Stimulated activated CD4-positive, alpha-beta T cell treated with anti-CD3 and anti-CD28 coated beads, Interleukin-2, amount 100 ng/mL, for 24 hours (primary cell): ENCODE measurements at regions not wholly inside any gene's neighbourhood (a gene's known extent, or its start where the extent isn't known, plus 50 kb on each side); places are given as distances from the start of the nearest gene placed in this dataset.

Experiments used
- DNase-seq, 2 donors: peaks; one replicate each; pipeline ENCODE4 v3.0.0-alpha.2; 2020

DNA sequence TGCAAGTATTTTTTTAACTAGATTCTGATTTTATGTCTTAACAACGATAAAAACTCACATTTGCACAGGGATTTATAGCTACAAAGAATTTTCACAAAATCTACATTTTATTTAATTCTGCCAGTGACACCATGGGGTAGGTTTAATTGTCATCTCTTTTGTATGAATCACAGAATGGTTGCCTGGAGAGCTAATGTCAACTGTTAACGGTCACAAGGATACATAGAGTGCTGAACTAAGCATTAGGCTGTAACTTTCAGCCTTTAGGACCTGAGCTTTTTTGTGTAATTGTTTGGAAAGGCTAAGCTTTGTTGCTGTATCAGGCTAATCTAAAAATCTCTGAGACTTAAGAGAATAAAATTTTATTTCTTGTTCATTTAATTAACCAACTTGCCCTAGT, 465.3 kb upstream of the TBX3 start:
- DNase-seq, result no peak

DNA sequence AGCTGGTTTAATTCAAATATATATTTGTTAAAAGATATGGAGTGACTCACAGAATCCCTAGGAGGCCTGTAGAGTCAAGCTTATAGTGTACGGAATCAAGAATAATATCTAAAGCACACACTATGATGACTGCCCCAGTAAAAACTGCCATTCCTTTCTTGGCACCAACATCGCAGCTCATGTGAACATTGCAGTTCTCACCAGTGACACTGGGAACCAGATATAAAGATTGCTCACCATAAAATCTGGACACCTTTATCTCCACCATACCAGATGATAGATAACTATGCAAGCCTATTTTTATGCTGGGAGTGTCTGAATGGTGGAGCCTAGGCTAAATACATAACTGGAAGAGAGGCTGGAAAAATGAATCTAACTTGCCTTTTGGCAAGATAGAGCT, 463.9 kb upstream of the TBX3 start:
- no peak for DNase-seq

GRCh38 chr12:115146453-115146852, 462.5 kb upstream of the TBX3 start:
- no peak for DNase-seq

DNA sequence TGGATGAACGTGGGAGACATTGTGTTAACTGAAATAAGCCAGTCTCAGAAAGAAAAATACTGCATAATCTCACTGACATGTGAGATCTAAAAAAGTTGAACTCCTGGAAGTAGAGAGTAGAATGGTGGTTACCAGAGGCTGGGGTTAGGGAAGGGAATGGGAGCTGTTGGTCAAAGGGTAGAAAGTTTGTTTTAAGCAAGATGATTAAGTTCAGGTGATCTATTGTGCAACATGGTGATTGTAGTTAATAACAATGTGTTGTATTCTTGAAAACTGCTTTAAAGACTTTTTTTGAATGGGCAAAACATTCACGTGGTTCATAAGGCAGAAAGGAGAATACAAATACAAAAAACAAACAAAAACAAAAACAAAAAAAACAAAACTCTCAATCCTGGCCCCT, 460.4 kb upstream of the TBX3 start:
- DNase-seq, result no peak

- DNase-seq, result no peak
These were observed 457.1 kb upstream of the TBX3 start for GRCh38 chr12:115140981-115141655.

DNA sequence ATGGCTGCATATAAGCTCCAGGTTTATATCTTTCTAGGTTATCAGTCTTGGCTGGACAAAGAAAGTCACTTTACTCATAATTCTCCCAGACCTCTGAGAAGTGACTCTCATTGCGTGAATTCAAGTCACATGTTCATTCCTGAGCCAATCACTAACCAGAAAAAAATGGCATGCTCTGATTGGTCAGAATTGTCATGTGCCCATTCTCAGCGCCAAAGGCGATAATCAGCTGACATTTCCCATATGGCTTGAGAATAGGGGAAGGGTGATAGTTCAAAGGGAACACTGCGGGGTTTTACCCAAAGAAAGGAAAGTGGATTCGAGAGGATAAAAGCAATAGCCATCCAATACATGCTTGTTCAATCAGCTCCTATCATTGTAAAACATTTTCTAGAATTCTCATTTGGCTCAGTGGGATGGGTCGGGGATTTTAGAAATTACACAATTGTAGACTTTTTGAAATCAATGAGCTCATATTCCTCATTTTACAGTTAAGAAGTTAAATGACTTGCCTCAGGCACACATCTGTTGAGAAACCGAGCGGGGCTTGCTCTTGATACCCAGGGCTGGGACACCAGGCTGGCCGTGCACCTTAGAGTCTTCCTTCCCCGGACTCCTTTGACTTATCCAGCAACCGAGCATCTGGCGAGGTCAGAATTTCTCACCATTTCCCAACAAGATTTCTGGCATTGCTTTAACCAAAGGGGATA, 454.0 kb upstream of the TBX3 start:
- no peak for DNase-seq

- no peak for DNase-seq
These were observed 451.8 kb upstream of the TBX3 start for GRCh38 chr12:115135800-115136211.

DNA sequence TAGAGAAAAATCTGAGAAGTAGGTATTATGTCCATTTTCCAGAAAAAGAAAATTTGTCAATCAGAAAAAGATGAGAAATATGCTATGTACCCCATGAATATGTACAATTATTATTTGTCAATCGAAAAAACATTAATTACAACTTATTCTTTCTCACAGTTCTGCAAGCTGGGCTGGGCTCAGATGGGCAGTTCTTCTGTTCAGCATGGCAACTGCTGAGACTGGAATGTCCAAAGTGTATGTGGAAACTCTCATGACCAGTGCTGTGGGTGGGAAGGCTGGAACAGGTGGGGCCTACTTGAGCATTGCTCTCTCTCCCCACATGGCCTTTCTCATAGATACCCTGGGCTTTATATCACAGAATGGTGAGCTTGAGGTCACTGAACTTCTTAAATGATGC, 450.3 kb upstream of the TBX3 start:
- DNase-seq, result no peak

DNA sequence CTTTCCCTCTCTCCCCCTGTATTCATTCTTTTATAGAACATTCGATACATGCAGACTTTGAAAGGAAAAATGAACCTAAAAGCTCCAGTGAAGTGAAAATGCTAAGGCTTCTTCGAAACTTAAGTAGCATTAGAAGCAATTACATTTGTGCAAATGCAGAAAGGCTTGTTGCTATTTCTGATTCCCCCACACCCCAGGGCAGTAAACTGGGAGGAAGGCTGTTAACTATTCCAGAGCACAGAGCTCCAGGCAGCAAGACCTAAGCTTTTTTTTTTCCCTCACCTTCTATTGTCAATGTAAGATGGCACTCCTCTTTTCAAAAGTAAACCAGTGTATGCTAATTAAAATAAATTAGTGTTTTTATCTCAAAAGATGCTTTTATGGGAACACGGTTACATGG, 448.9 kb upstream of the TBX3 start:
- no peak for DNase-seq

DNA sequence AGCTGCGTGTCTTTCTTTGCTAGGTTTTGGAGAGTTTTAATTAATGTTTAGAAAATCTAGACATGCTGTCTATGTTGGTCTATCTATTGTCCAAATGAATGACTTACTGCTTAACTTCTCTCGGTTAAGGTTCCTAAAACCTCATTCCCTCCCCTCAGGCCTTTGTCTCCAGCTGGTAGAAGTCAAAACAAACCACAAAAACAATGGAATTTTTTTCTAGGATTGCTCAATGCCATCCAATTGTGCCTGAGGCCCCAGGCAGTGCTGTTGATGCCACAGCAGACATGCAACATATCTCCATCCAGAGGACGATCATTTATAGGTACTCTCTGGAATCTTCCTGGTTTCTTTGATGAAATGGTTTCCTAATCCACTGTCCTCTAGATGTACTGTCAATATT, 448.2 kb upstream of the TBX3 start:
- no peak for DNase-seq

DNA sequence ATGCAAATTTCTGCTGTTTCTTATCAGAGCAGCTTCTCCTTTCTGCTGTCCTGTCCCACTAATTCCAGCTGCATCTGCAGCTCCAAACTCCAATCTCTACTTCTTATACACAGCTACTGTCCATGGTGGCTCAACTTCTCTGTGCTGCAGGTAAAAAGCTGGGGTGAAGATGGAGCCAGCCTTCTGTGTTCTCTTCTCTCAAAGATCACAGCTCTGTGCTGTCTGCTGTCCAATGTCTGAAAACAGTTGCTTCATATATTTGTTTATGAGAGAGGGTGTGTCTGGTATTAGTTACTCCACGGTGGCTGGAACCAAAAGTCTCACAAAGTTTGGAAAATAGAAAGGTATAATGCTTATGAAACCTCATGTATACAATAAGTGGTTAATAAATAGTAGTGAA, 445.8 kb upstream of the TBX3 start:
- no peak for DNase-seq

DNA sequence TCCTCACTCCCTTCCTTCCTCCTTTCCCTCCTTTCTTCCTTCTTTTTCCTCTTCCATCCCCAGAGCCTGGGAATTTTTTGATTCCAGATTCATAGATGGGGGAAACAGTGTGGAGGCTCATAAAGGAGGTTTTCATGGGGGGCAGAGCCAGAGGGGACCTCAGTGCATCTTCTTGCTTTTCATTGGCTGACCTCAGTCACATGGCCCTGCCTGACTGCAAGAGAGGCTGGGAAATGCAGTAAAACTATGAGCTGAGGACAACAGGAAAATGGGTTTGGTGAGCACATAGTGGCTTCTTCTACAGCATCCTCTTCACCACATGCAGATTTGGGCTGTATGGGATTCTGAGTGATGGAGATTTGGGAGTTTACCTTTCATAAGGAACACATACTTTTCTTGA, 437.1 kb upstream of the TBX3 start:
- no peak for DNase-seq

DNA sequence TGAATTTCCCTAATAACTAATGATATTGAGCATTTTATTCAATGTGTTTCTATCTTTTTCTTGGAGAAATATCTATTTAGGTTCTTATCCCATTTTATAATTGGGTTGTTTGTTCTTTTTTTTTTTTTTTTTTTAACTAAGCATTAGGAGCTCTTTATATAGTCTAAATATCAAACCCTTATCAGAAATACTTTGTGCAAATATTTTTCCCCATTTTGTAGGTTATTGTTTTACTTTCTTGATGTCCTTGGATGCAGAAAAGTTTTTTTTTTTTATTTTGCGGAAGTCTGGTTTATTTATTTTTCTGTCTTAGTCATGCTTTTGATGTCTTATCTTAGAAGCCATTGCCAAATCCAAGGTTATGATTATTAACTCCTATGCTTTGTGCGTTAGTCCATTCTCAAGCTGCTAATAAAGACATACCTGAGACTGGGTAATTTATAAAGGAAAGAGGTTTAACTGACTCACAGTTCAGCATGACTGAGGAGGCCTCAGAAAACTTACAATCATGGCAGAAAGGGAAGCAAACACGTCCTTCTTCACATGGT, 434.3 kb upstream of the TBX3 start:
- no peak for DNase-seq

DNA sequence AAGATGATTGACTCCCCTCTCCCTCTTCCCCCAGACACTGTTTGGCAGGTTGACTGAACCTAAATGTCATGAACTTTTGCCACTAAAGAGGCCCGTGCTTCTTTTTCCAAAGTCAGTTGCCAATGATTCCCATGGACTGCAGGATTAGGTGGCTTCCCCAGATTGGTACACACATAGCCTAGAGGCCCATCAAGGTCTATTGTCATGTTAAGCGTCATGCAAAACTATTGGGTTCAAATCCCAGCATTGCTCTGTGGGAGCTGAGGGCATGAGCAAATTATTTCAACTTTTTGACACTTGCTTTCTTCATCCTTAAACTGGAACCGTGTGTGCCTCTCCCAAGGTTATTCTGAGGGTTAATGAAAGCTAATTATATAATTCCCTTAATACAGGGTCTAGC, 430.2 kb upstream of the TBX3 start:
- no peak for DNase-seq

DNA sequence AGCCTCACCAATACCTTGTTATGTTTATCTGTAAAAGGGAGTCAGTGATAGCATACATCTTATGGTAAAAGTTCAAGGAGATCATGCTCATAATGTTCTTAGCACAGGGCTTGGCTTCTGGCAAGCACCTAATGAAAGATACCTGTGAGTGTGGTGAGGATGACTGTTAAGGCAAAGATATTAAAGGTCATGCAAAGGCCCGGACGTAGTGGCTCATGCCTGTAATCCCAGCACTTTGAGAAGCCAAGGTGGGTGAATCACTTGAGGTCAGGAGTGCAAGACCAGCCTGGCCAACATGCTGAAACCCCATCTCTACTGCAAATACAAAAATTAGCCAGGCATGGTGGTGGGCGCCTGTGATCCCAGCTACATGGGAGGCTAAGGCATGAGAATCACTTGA, 425.9 kb upstream of the TBX3 start:
- no peak for DNase-seq

- DNase-seq, result no peak
These were observed 424.4 kb upstream of the TBX3 start for GRCh38 chr12:115108129-115109100.

DNA sequence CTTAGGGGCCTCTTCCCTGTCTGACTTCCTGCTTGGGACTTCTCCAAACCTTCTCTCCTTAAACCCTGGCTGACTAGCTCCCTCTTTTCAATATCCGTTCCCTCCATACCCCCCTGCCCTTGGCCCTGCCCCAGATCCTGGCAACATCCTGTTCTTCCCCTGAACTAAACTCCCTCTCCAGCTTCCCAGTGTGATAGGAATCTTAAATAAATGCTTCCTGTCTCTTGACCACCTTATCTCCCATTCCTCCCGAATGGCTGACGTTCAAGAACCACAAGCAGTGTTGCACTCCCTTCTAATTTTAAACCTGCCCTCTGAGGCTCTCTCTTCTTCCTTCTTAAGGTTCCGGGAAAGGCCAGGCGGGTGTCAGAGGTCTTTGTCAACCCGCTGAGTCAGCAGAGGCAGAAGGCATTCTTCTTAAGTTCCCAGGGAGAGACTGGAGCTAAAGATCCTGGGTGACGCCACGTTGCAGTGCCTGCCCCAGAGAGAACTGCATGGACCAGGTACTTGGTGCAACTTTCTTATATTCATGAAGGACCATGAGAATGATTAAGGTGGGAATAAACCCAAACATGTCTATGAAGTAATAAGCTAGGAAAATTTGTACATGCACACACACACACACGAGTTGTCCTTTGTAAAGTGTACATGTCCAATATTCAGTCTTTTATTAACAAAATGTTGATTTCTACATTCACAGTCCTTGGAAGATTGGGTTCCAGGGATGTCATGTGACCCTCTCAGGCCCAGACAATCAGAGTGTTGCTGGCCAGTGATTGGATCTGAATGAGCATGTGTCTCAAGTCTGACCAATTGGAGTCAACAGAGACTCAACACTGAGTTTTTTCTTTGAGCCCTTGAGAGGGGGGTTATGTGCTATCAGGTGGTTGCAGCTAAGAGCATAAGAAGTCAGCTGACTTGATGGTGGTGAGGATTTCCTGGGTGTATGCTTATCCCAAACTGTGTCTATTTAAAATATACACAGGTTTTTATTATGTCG, 420.2 kb upstream of the TBX3 start:
- no peak for DNase-seq

- DNase-seq, result no peak
These were observed 418.5 kb upstream of the TBX3 start for GRCh38 chr12:115102450-115102849.

DNA sequence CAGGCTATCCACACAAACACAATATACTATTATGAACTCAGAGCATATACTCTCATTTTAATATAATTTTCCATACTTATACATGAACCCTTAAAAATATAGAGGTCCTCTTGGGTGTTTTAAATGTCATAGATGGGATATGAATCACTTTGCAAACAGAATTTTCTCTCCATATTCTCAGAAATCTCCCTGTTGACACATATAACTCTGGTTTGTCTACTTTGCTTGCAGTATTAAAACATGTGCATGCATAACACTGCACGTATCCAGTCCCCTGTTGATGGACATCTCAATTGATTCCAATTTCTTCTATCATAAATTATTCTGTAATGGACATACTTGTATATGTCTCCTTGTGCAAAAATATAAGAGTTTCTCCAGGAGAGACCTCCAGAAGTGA, 417.5 kb upstream of the TBX3 start:
- no peak for DNase-seq

- no peak for DNase-seq
These were observed 413.4 kb upstream of the TBX3 start for GRCh38 chr12:115097416-115097815.

DNA sequence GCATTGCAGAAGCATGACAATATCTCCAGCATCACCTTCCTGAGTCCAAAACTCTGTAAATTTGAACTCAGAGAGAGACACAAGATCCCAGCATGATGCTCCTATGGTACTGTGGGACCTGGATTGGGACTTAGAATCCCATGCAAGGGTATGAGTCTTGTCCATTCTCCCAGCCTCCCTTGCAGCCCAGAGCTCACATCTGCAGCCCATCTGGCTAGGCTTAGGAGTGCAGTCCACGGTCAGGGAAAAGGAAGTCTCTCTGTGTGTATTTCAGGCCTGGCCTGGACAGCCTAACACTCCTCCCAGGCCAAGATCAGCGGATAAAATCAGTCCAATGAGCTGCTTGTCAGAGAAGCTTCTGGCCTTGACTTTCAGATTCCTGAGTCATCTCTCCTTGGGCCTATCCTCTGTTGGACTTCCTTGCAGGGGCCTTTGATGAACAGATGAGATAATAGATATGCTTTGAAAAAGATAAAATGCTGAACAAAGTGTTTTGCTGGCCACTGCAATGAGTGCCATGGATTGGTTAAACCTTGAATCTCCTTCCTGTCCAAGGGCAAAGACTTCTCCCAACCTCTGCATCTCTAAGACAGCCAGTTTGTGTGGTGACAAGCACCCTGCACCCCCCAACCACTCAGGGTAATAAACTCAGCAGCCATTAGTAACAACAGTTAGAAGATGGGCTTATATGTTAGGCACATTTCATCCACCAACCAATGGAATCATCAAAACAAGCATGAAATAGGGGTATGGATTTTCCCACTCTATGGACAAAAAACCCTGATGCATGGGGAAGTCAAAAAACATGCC, 412.8 kb upstream of the TBX3 start:
- no peak for DNase-seq
